ENCODE measurements at regions not wholly inside any gene's neighbourhood (a gene's known extent, or its start where the extent isn't known, plus 50 kb on each side); places are given as distances from the start of the nearest gene placed in this dataset.

GRCh38 chr2:13114391-13114790 lies 397.7 kb downstream of the TRIB2 start:
- TF ChIP-seq CTCF (IDR thresholded peaks at IDR 0.05) (no peak), POLR2AphosphoS5 (IDR thresholded peaks at IDR 0.05; ENCODE audit: low read depth, low read length) (no peak), REST (IDR thresholded peaks at IDR 0.05; ENCODE audit: insufficient read depth in 1 of 2, low read depth in 2 of 2, low read length in 1 of 2) (no peak)

Data from Panc1 (cell line).